GM12873 (cell line): ENCODE measurements at regions not wholly inside any gene's neighbourhood (a gene's known extent, or its start where the extent isn't known, plus 50 kb on each side); places are given as distances from the start of the nearest gene placed in this dataset.

ENCODE experiments used
- CTCF ChIP-seq: IDR thresholded peaks from 2 replicates; pipeline ENCODE4 v1.5.1; 2012; ENCODE audit warnings: low read depth, mild to moderate bottlenecking, moderate library complexity, low read length, control low read depth; ENCODE audit not compliant: insufficient read depth; ENCODE audit errors: missing control alignments

- no peak for TF ChIP-seq CTCF
Measured at GRCh38 chr10:80697926-80698325, 160.2 kb downstream of the SH2D4B start.

GRCh38 chr10:80699602-80700039 lies 161.9 kb downstream of the SH2D4B start:
- peak; percentile 94 for TF ChIP-seq CTCF

DNA sequence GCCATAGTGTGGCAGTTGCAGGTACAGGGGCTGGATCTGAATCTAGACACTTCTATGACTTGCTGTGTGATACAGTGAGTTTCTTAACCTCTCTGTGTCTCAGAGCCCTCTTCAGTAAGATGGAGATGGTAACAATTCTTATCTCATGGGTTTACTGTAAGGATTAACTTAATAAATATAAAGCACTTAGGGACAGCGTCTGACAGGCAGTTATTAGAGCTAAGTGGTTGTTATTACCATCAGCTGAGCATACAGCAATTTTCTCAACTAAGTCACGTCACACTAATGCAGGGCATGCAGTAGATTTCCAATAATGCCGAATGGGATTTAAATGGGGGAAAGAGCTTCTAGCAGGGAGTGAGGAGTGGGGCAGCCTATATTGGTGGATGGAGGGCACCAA lies 162.6 kb downstream of the SH2D4B start:
- no peak for TF ChIP-seq CTCF

DNA sequence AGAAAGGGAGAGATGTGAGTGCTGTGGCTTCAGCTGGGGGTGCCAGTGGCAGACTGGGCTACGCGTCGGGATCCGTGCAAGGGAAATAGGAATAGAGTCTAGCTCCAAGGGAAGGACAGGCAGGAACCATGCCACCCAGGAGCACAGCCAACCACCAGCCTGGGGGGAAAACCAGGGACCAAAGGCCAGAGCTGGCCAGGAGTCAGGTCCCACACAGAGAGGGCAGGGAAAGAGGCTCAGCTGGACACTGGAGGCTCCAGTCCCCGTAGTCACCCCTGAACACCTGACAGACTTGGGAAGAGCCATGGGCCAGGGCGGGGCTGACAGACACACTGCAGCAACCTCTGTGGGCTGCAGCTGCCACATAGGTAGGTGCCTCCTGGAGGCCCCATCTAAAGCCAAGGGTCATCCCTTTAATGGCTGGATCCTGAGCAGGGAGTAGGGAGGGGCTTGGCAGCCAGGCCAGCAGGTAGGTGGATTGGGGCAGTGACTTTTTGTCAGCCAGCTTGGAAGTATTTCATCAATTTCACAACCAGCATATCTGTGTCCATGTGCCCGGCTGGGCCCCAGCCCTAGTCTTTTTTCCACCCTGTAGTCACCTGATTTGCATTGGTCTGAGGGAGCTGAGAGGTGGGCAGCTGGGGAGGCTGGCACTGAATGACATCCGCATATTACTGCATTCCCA lies 163.2 kb downstream of the SH2D4B start:
- TF ChIP-seq CTCF = no peak

DNA sequence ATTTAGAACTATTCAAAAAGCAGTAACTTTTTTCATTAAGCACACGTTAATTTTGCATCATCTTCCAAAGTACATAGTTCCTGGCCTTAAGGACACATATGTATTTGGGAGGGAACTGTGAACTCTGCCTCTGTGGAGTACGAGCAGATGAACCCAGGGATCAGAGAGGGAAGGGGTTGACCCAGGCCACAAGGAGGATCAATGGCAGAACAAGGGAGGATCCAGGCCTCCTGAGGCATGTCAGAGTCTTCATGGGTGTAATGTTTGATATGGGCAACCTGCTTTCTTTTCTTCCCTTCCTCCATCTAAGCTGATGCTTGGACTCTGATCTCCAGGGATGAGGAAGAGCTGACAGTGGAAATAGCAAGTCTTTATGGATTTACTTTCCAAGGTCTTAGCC lies 164.0 kb downstream of the SH2D4B start:
- TF ChIP-seq CTCF = no peak

- TF ChIP-seq CTCF = no peak
Measured at GRCh38 chr10:80702143-80702542, 164.4 kb downstream of the SH2D4B start.

GRCh38 chr10:80705899-80706298 lies 168.2 kb downstream of the SH2D4B start:
- TF ChIP-seq CTCF = no peak
